H9 (cell line): ENCODE measurements at regions not wholly inside any gene's neighbourhood (a gene's known extent, or its start where the extent isn't known, plus 50 kb on each side); places are given as distances from the start of the nearest gene placed in this dataset.
"Not testable (repeated sequence)": the region's sequence is repeated elsewhere in the genome, so short reads cannot be mapped to it uniquely, and the experiment has no call there.

Source experiments
- DNase-seq: peaks from one replicate; pipeline ENCODE4 v3.0.0-alpha.2; 2017
- H2AFZ ChIP-seq: one replicate; pipeline ENCODE4 v1.6.1; 2013; ENCODE audit warnings: mild to moderate bottlenecking, low read length, control low read depth, moderate library complexity
- H2AK5ac ChIP-seq: 2 replicates; pipeline ENCODE4 v1.6.1; 2013; ENCODE audit warnings: low read length, control low read depth, mixed read lengths; ENCODE audit not compliant: insufficient read length
- H2BK120ac ChIP-seq: one replicate; pipeline ENCODE4 v1.6.1; 2013; ENCODE audit warnings: low read depth, mild to moderate bottlenecking, low read length, control low read depth, inconsistent platforms; ENCODE audit not compliant: poor library complexity, severe bottlenecking
- H2BK12ac ChIP-seq: 2 replicates; pipeline ENCODE4 v1.6.1; 2013; ENCODE audit warnings: low read length, control low read depth, mixed read lengths, low read depth; ENCODE audit not compliant: insufficient read length
- H2BK15ac ChIP-seq: 2 replicates; pipeline ENCODE4 v1.6.1; 2013; ENCODE audit warnings: low read depth, low read length, control low read depth
- H2BK20ac ChIP-seq: one replicate; pipeline ENCODE4 v1.6.1; 2013; ENCODE audit warnings: low read depth, mild to moderate bottlenecking, low read length, control low read depth, inconsistent platforms; ENCODE audit not compliant: poor library complexity, severe bottlenecking
- H2BK5ac ChIP-seq: 2 replicates; pipeline ENCODE4 v1.6.1; 2013; ENCODE audit warnings: low read length, control low read depth, mixed read lengths; ENCODE audit not compliant: insufficient read length
- H3K14ac ChIP-seq: 2 replicates; pipeline ENCODE4 v1.6.1; 2013; ENCODE audit warnings: low read length, control low read depth; ENCODE audit not compliant: insufficient read depth
- H3K18ac ChIP-seq: 2 replicates; pipeline ENCODE4 v1.6.1; 2013; ENCODE audit warnings: low read depth, mild to moderate bottlenecking, mixed read lengths, low read length, control low read depth; ENCODE audit not compliant: insufficient read length
- H3K23ac ChIP-seq: 2 replicates; pipeline ENCODE4 v1.6.1; 2013; ENCODE audit warnings: low read length, control low read depth, mixed read lengths, low read depth; ENCODE audit not compliant: insufficient read length
- H3K23me2 ChIP-seq: 2 replicates; pipeline ENCODE4 v1.6.1; 2013; ENCODE audit warnings: low read depth, mild to moderate bottlenecking, mixed read lengths, low read length, control low read depth; ENCODE audit not compliant: insufficient read length, poor library complexity, severe bottlenecking
- H3K27ac ChIP-seq: 2 replicates; pipeline ENCODE4 v1.5.1; 2013; ENCODE audit warnings: low read length, control low read depth, mixed read lengths, low read depth; ENCODE audit not compliant: insufficient read length
- H3K27me3 ChIP-seq: 2 replicates; pipeline ENCODE4 v1.6.1; 2013; ENCODE audit warnings: low read length, control low read depth, inconsistent platforms; ENCODE audit not compliant: insufficient read depth
- H3K4ac ChIP-seq: 2 replicates; pipeline ENCODE4 v1.6.1; 2013; ENCODE audit warnings: low read depth, mild to moderate bottlenecking, control low read depth, inconsistent platforms, low read length, moderate library complexity
- H3K4me1 ChIP-seq: 2 replicates; pipeline ENCODE4 v1.6.1; 2013; ENCODE audit warnings: low read length, control low read depth, inconsistent platforms; ENCODE audit not compliant: insufficient read depth
- H3K4me2 ChIP-seq: 2 replicates; pipeline ENCODE4 v1.6.1; 2013; ENCODE audit warnings: low read length, control low read depth, mixed read lengths; ENCODE audit not compliant: insufficient read length, insufficient read depth
- H3K56ac ChIP-seq: 2 replicates; pipeline ENCODE4 v1.6.1; 2013; ENCODE audit warnings: low read depth, mild to moderate bottlenecking, mixed read lengths, low read length, control low read depth; ENCODE audit not compliant: insufficient read length
- H3K79me1 ChIP-seq: 2 replicates; pipeline ENCODE4 v1.6.1; 2013; ENCODE audit warnings: low read depth, mild to moderate bottlenecking, moderate library complexity, low read length, control low read depth, inconsistent platforms; ENCODE audit not compliant: insufficient read depth, poor library complexity, severe bottlenecking
- H3K79me2 ChIP-seq: 2 replicates; pipeline ENCODE4 v1.6.1; 2013; ENCODE audit warnings: low read length, control low read depth, inconsistent platforms; ENCODE audit not compliant: insufficient read depth
- H3K9ac ChIP-seq: 2 replicates; pipeline ENCODE4 v1.6.1; 2013; ENCODE audit warnings: low read length, control low read depth, mixed read lengths; ENCODE audit not compliant: insufficient read length; ENCODE audit errors: extremely low read depth
- H3K9me3 ChIP-seq: one replicate; pipeline ENCODE4 v1.6.1; 2013; ENCODE audit warnings: low read depth, low read length, inconsistent platforms; ENCODE audit not compliant: control insufficient read depth
- H3T11ph ChIP-seq: one replicate; pipeline ENCODE4 v1.6.1; 2013; ENCODE audit warnings: mild to moderate bottlenecking, low read length, control low read depth, inconsistent platforms
- H4K20me1 ChIP-seq: one replicate; pipeline ENCODE4 v1.6.1; 2013; ENCODE audit not compliant: control insufficient read depth, insufficient read length, insufficient read depth
- H4K5ac ChIP-seq: 2 replicates; pipeline ENCODE4 v1.6.1; 2013; ENCODE audit warnings: low read depth, mild to moderate bottlenecking, mixed read lengths, low read length, control low read depth; ENCODE audit not compliant: insufficient read length
- H4K8ac ChIP-seq: replicated peaks from 2 replicates; pipeline ENCODE4 v1.6.1; 2013; ENCODE audit warnings: low read length, control low read depth, mixed read lengths, low read depth; ENCODE audit not compliant: insufficient read length
- H4K91ac ChIP-seq: 2 replicates; pipeline ENCODE4 v1.6.1; 2013; ENCODE audit warnings: low read depth, mild to moderate bottlenecking, moderate library complexity, mixed read lengths, low read length, control low read depth; ENCODE audit not compliant: insufficient read length
- H3K27ac Mint-ChIP-seq, 3 experiments: 2 replicates in 2 of 3; 3 replicates in 1 of 3; pipeline ENCODE4 v1.8.0; 2020 to 2021; ENCODE audit warnings: mixed read lengths in 3 of 3, mild to moderate bottlenecking in 1 of 3, moderate library complexity in 1 of 3
- H3K27me3 Mint-ChIP-seq: 2 replicates; pipeline ENCODE4 v1.8.0; 2021; ENCODE audit warnings: low read depth, mild to moderate bottlenecking, moderate library complexity, mixed read lengths
- H3K36me3 Mint-ChIP-seq, 3 experiments: 2 replicates in 2 of 3; 3 replicates in 1 of 3; pipeline ENCODE4 v1.8.0; 2020 to 2021; ENCODE audit warnings: low read depth in 3 of 3, mixed read lengths in 3 of 3; ENCODE audit not compliant: insufficient read depth in 1 of 3
- H3K4me1 Mint-ChIP-seq, 2 experiments: 2 replicates each; pipeline ENCODE4 v1.8.0; 2020; ENCODE audit warnings: mixed read lengths in 2 of 2
- H3K4me3 Mint-ChIP-seq, 2 experiments: 2 replicates in 1 of 2; 3 replicates in 1 of 2; pipeline ENCODE4 v1.8.0; 2020 to 2021; ENCODE audit warnings: mild to moderate bottlenecking in 2 of 2, mixed read lengths in 2 of 2, moderate library complexity in 1 of 2
- H3K9me3 Mint-ChIP-seq, 2 experiments: 2 replicates in 1 of 2; 3 replicates in 1 of 2; pipeline ENCODE4 v1.8.0; 2020; ENCODE audit warnings: mild to moderate bottlenecking in 2 of 2, mixed read lengths in 2 of 2, moderate library complexity in 1 of 2
- WGBS: extraction: QIAGEN DNeasy Blood & Tissue Kit; methylation state at CpG from one replicate; pipeline ENCODE4 v1.1.7; 2013; ENCODE audit warnings: missing lambda C conversion rate, low lambda C conversion rate, mixed read lengths; ENCODE audit not compliant: insufficient read length; ENCODE audit errors: extremely low coverage; 5-methylcytosine and 5-hydroxymethylcytosine counted together

DNA sequence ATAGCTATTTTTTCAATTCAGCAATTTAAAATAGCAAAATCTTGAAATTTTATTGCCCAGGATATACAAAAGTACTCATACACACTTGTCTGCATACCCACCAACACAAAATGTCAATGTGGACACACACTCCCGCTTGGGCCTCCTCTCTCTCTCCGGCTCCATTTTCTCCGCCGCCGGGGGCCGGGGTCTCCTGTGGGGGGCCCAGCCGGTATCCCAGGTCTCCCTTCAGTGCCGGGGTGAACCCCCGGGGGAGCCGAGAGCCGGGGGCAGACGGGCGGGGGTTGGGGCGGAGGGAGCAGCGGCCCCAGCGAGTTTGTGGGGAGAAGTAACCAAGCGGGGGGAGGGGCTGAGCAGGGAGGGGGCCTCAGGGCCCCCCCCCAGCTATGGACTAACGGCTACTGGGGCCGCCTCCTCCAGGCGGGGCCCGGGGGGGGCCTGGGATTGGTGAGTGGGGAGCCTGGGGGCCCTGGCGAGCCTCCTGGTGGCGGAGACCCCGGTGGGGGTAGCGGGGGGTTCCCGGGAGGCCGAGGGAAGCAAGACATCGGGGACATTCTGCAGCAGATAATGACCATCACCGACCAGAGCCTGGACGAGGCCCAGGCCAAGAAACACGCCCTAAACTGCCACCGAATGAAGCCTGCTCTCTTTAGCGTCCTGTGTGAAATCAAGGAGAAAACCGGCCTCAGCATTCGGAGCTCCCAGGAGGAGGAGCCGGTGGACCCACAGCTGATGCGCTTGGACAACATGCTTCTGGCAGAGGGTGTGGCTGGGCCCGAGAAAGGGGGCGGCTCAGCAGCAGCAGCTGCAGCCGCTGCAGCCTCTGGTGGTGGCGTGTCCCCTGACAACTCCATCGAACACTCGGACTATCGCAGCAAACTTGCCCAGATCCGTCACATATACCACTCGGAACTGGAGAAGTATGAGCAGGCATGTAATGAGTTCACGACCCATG lies 56.6 kb downstream of the CHST2 start:
- not testable (repeated sequence) for H3K23ac ChIP-seq, H3K27ac ChIP-seq, H2AFZ ChIP-seq, H3K4me1 ChIP-seq, H2AK5ac ChIP-seq, H4K91ac ChIP-seq, H3K4me3 Mint-ChIP-seq, H2BK20ac ChIP-seq, H2BK120ac ChIP-seq, H3K56ac ChIP-seq, H3K9me3 ChIP-seq, H3K14ac ChIP-seq, H2BK15ac ChIP-seq, H3K79me1 ChIP-seq, H3K27me3 ChIP-seq, H4K20me1 ChIP-seq, H3K27ac Mint-ChIP-seq, H4K5ac ChIP-seq, H3K9ac ChIP-seq, H3K4me2 ChIP-seq, H3K79me2 ChIP-seq, DNase-seq, H3K18ac ChIP-seq, H3K4me1 Mint-ChIP-seq, H4K8ac ChIP-seq, H2BK12ac ChIP-seq, H3K4ac ChIP-seq, H3T11ph ChIP-seq, H2BK5ac ChIP-seq, H3K27me3 Mint-ChIP-seq, H3K23me2 ChIP-seq
- Mint-ChIP-seq H3K9me3 (peaks cover 11 to 17% of the 10 kb centered on the region in 2 experiments), H3K36me3 (peaks cover 4 to 10% (median 7%) of the 10 kb centered on the region in 3 experiments; a peak in 5 of 7 replicates)
- WGBS: no CpG with 5 or more reads among the region's 47 CpGs

DNA sequence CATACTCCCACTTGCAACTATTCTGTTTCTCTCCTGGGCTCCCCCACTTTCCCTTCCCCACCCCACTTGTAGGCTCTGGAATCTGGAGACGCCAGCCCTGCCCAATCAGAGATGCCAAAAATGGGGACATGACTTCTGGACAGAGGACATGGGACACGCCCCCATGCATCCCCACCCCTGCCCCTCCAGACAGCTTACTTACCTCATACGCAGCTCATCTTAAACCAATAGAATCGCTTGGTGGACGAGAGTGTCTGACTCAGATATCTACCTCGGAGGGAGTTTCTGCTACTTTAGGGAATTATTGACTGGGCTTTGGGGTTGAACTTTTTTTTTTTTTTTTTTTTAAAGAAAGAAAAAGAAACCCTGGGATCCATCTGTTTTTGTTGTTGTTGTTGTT lies 58.4 kb downstream of the CHST2 start:
- H2BK20ac ChIP-seq, H3K4me2 ChIP-seq, H3K18ac ChIP-seq, H3K9me3 ChIP-seq, H3K14ac ChIP-seq, H3K27me3 ChIP-seq, H2AK5ac ChIP-seq, H3K36me3 Mint-ChIP-seq, DNase-seq, H4K5ac ChIP-seq, H3K9ac ChIP-seq, H4K8ac ChIP-seq, H2BK12ac ChIP-seq, H4K91ac ChIP-seq, H3K23ac ChIP-seq, H3K79me1 ChIP-seq, H3T11ph ChIP-seq, H4K20me1 ChIP-seq, H3K79me2 ChIP-seq, H3K56ac ChIP-seq, H3K4ac ChIP-seq, H3K27me3 Mint-ChIP-seq, H3K4me3 Mint-ChIP-seq, H2BK120ac ChIP-seq, H2AFZ ChIP-seq, H3K23me2 ChIP-seq, H2BK15ac ChIP-seq, H3K27ac ChIP-seq, H3K4me1 ChIP-seq, H3K4me1 Mint-ChIP-seq, H2BK5ac ChIP-seq: not testable (repeated sequence)
- Mint-ChIP-seq H3K9me3 (peaks cover 5 to 12% of the 10 kb centered on the region in 2 experiments), H3K27ac (peak overlapping the region in 1 of 3 experiments; percentile 39; a peak in 1 of 7 replicates)
- no CpG with 5 or more reads among the region's 6 CpGs for WGBS
